NCI-H2081 (cell line): ENCODE measurements at regions not wholly inside any gene's neighbourhood (a gene's known extent, or its start where the extent isn't known, plus 50 kb on each side); places are given as distances from the start of the nearest gene placed in this dataset.
"Not testable (repeated sequence)": the region's sequence is repeated elsewhere in the genome, so short reads cannot be mapped to it uniquely, and the experiment has no call there.

ENCODE experiments used
- DNase-seq, 2 experiments: peaks; one replicate each; lab custom pipeline; 2025; lab: John Stamatoyannopoulos, UW

DNA sequence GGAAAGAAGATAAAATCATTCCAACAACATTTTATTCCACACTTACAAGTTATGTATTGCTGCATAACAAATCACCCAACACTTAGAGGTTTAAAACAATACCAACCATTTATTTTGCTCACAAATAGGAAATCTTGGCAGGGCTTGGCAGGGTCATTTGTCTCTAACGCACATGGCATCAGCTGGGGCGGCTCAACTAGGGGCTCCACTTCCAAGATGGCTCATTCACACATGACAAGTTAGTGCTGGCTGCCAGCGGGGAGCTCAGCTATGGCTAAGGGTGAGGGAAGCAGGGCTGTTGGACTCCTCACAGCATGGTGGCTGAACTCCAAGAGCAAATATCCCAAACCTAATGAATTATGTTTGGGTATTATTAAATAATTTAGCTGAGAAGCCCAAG, 377.0 kb downstream of the ZNF674 start:
- DNase-seq, result no peak

DNA sequence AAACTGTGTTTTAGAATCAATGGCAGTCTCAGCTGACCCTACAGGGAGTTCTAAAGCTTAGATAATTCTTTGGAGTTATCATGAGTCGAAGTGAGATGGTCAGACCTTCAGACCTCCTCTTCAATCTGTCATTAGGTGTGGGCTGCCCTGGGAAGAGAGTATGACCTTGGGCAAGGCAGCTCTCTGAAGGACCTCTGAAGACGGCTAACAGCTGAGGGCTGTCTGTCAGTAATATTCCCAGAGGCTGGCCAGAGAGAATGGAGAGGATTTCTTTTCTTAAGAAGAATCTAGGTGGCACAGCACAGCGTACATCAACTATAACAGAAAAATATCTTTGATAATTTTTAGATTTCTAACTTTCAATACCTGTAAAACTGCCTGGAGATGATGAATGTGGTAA, 379.4 kb downstream of the ZNF674 start:
- DNase-seq, result no peak

DNA sequence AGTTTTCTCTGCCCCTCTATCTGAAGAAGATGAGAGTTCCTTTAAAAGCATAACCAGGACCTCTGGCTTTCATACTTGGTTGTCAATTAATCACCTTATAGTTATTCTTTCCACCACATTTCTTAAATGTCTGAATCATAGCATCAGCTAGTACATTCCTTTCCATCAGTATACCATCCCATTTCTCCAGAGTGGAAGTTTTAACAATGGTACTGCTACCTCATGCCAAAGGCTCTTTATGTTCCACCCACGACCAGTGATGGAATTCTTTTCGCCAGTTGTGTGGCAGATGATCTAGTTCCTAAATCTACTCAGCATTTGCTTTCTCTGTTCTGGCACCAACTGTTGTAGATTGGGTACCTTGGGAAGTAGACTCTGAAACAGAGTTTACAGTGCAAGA, 379.8 kb downstream of the ZNF674 start:
- DNase-seq, result no peak

DNA sequence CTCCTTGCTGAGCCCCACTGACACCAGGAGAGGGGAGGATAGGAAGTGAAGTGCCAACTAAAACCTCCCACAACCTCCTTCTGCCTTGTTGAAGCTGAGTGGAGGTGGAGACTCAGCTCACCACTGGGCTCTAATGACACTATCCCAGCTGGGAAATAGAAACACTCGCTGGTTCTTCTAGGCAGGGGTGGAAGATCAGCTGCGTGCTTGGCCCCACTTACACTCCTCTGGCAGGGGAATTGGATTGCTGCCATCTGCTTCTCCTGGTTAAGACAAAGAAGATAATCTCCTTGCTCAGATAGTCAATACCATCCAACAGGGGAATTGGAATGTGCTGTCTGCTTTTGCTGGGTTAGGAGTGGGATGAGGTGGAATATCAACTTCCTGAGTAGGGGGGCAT, 392.5 kb downstream of the ZNF674 start:
- DNase-seq, result no peak

DNA sequence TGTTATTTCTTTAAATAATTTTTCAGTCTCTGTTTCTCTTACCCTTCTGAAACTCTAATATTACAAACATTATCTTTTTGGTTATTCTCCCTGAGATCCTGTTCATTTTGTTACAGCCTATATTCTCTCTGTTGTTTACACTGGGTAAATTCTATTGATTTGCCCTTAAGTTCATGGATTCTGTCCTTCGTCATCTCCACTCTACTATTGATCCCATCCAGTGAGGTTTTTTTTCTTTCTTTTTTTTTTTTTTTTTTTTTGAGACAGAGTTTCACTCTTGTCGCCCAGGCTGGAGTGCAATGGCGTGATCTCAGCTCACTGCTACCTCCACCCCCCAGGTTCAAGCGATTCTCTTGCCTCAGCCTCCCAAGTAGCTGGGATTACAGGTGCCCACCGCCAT, 393.9 kb downstream of the ZNF674 start:
- DNase-seq, result not testable (repeated sequence)

DNA sequence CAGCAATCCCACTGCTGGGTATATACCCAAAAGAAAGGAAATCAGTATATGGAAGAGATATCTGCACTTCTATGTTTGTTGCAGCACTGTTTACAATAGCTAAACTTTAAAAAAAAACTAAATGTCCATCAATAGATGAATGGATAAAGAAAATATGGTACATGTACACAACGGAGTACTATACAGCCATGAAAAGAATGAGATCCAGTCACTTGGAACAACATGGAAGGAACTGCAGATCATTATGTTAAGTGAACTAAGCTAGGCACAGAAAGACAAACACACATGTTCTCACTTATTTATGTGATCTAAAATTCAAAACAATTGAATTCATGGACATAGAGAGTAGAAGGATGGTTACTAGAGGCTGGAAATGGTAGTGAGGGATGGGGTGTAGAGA, 400.7 kb downstream of the ZNF674 start:
- no peak for DNase-seq

DNA sequence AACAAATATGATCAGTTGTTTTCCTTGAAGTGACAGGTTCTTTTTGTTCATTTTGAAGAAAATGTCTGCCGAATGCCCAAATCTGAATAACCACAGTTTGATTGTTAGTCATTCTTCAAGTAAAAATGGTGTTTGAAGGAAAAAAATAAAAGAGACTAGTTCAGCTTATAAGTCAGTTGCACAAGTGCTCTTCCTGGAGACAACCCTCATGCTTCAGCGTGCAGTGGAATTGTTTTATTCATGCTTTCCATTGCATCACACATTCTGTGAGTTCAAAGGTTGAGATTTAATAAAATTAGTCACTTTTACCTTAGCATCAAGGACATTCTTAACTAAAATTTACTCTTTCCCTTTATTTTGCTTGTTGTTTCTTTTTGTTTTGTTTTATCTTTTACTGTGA, 404.9 kb downstream of the ZNF674 start:
- DNase-seq, result no peak

DNA sequence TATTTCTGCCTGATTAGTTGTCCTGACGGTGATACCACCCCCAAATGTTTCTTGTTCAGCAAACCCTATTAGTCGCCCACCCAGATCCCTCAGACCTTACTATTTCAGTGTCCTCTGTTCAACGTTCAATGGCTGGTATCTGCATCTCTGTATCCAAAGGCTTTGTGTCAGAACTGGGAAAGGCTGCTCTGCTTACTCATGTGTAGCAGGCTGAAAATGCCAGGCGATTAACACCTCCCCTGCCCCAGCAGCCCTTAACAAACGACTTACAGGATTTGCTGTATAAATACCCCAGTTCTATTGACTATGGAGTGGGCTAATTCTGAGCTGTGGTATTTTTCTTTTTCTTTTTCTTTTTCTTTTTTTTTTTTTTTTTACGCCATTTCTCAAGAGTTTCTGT, 415.0 kb downstream of the ZNF674 start:
- DNase-seq, result peak; percentile 45 to 82

DNA sequence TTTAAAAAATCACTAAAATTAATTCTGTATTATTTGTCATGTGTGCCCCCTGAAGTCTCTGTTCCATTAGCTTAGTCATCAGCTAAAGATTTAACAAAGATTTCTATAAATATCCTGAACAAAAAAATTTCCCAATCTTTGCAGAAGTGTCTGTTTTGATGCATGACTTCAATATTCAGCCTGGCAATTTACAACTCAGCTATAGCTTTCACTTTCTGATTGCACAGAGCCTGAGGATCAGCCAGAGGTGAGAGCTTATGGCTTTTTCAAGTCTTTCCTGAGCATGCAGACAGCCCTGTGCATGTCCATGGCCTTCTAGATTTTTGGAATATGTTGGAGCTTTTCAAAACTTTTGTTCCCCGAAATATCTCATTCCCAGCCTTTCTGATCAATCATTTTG, 420.1 kb downstream of the ZNF674 start:
- DNase-seq, result no peak

DNA sequence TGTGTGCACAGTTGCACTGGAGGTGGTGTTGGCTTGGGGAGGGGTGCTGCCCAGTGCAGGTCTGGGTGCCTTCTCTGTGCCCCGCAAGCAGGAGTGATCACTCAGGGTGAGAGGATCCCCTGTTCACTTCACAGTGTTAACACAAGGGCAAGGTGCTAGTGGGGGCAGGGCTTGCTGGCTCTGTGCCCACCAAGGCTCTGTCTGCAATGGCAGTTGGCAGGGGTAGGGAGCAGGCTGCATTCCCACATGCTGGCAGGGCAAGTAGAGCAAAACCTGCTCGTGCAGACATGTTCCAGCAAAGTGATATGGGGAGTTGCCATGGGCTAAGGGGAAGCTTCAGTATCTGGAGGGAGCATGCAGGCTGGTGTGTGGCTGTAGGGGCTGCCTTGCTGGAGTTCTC, 428.0 kb downstream of the ZNF674 start:
- no peak for DNase-seq

DNA sequence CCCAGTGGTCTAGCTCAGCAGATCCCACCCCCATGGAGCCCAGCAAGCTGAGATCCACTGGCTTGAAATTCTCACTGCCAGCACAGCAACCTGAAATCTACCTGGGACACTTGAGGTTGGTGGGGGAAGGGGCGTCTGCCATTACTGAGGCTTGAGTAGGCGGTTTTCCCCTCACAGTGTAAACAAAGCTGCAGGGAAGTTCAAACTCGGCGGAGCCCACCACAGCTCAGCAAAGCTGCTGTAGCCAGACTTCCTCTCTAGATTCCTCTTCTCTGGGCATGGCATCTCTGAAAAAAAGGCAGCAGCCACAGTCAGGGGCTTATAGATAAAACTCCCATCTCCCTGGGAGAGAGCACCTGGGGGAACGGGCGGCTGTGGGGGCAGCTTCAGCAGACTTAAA, 457.9 kb downstream of the ZNF674 start:
- not testable (repeated sequence) for DNase-seq

DNA sequence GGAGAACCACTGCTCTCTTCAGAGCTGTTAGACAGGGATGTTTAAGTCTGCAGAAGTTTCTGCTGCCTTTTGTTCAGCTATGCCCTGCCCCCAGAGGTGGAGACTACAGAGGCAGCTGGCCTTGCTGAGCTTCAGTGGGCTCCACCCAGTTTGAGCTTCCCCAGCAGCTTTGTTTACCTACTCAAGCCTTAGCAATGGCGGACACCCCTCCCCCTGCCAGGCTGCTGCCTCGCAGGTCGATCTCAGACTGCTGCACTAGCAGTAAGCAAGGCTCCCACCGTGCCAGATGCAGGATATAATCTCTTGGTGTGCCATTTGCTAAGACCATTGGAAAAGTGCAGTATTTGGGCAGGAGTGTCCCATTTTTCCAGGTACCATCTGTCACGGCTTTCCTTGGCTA, 465.1 kb downstream of the ZNF674 start:
- DNase-seq, result not testable (repeated sequence)

DNA sequence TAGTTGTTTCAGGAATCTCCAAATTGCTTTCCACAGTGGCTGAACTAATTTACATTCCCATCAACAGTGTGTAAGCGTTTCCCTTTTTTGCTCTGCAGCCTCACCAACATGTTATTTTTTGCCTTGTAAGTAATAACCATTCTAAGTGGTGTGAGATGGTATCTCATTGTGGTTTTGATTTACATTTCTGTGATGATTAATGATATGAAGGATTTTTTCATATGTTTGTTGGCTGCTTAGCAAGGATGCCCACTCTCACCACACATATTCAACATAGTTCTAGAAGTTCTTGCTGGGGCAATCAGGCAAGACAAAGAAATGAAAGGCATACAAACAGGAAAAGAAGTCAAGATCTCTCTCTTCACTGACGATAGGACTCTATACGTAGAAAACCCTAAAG, 472.4 kb downstream of the ZNF674 start:
- DNase-seq, result no peak

DNA sequence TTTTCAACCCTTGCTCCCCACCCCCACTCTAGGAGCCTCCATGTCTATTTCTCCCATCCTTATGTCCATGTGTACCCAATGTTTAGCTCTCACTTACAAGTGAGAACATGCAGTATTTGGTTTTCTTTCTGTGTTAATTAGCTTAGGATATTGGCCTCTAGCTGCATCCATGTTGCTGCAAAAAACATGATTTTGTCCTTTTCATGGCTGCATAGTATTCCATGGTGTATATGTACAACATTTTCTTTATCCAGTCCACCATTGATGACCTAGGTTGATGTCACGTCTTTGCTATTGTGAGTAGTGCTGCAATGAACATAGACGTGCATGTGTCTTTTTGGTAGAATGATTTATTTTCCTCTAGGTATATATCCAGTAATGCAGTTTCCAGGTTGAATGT, 472.8 kb downstream of the ZNF674 start:
- no peak for DNase-seq

DNA sequence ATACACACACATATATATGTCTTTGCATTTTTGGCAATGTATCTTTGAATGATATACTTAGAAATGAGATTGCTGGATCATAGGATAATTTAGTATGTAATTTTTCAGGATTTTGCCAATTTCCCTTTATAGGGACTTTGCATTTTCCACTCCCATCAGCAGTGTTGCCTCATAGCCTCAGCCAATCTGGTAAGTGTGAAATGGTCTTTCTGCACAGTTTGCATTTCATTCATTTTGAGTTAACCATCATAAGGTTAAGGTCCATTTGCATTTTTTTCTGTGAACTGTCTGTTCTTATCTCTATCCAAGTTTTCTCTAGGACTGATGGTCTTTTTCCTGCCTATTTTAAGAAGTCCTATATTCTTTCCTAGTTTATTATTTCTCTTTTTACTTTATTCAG, 474.8 kb downstream of the ZNF674 start:
- no peak for DNase-seq

DNA sequence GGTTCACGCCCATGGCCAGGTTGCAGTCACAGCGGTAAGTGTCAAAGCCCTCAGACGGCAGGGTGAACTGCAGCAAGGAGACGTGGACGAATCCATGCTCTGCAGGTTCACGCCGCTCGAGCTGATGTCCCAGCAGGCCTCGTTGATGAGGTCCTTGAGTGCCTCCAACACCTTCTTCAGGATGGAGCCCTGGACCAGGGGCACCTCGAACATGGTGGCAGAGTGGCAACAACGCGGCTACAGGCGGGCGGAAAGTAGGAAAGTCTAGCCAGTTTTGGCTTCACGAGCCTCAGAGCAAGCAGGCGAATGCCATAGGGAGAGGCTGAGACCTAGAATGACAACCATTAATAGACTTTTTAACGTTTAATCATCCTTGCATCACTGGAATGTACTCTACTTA, 485.9 kb downstream of the ZNF674 start:
- no peak for DNase-seq

DNA sequence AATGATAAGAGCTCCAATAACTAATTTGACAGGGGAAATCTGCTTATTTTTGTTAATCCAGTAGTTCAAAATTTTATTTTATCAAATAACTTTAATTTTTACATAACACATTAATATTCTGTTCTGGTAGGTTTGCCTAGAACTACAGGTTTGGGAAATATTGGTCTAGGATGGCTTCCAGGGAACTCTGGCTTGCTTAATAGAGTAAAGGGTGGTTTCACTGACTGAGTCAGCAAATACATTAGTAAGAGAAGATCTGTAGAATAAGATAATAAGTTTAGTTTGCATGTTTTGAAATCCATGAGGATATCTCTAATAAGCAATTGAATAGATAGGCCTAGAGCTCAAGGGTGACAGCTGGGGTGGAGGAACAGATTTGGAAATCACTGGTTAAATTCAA, 500.7 kb downstream of the ZNF674 start:
- DNase-seq, result no peak

DNA sequence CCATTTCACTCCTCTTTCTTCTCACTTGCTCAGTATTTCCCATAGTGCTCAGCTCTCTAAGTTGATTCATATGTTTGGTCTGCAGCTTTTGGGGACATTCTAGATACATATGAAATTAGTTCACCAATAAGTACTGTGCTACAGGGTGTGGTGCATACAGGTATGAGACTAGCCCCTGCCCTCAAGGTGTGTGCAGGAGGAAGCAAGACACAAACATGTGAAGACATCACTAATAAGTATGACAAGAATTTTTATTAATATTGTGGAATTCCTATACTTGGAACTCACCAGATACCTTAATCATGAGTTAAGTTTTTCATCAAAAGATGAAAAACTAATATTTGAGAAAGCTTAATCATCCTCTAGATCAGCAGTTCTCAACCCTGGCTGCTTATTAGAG, 505.2 kb downstream of the ZNF674 start:
- DNase-seq, result no peak

DNA sequence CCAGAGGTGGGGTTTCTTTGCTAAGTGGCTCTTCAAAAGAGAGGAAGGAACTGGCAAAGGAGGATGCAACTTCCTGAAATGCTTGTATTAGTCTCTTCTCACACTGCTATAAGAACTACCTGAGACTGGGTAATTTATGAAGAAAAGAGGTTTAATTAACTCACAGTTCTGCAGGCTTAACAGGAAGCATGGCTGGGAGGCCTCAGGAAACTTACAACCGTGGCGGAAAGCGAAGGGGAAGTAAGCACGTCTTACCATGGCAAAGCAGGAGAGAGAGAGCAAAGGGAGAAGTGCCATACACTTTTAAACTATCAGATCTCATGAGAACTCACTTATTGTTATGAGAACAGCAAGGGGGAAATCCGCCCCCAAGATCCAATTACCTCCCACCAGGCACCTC, 505.7 kb downstream of the ZNF674 start:
- no peak for DNase-seq

DNA sequence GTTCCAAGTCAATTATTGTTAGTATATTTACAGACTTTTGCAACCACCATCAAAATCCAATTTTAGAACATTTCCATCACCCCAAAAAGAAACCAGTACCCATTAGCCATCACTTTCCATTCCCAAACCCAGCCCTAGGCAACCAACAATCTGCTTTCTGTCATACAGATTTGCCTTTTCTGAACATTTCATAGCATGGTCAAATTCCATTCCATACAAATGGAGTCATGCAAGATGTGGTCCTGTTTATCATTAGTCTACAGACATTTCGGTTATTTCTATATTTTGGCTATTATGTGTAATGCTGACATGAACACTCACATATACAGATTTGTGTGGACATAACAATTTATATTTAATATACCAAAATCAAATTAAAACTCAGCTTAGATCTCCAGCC, 508.7 kb downstream of the ZNF674 start:
- no peak for DNase-seq

DNA sequence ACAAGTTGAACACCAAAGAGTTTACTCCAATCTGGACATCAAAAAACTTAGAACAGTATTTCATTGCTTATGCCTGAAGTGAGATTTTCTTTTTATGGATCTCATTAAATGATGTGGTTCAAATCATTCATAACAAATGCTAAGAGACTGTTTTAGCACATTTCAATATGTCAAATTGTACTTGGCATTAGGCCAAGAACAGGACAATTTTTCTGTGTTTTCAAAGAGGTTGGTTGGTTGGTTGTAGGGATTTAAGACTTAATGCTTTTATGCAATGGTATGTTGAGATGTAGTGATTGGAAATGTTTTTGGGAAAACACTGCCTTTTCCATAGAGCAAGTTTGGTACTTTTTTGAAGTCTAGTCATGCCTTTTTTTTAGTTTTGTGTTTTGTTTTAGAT, 510.4 kb downstream of the ZNF674 start:
- no peak for DNase-seq

DNA sequence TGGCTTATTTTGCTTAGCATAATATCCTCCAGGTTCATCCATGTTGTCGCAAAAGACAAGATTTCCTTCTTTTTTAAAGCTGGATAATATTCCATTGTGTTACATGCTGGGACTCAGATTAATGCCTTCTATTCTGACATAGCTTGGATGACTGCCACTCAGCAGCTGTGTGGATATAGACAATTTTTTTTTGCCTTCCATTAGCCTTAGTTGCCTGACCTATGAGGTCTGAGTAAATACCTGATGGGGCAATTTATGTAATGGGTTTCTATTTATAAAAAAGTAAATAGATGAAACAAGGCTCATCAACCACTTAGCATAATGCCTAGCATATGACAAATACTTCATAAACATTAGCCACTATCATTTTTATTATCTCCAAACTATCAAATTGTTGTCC, 515.4 kb downstream of the ZNF674 start:
- DNase-seq, result peak; percentile 89 to 98

DNA sequence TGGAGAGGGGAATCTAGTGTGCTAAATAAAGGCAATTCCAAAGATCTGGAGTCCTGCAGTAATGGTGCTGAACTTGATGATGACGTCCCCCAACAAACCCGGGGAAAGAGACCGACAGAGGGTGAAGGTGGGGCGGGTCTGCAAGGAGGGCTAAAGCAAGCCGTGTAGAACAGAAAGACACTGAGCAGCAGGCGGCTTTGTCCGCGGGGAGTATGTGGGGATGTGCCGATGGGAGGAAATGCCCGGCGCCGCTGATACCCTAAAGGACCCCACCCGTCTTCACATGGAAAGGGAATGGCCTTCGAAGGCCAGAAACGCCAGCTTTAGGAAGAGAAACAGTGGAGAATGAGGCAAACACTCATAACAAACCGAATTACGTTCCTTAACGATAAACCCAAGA, 528.9 kb downstream of the ZNF674 start:
- no peak for DNase-seq

DNA sequence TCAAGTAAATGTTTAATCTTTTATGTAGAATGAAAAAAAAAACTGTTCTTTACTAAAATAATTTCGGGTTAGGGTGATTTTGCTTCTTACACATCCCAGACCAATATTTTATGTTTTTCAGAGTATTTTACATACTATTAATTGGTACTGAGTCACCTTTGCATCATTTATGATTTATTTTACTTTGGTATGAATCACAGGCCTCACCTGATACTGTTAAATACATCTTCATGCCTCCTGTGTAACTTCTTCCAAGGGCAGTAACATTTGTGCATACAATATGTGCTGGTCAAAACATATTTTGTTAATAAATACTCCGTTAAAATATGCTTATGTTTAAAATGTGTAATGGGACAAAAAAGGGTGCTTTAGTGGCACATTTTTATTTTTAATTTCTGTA, 529.6 kb downstream of the ZNF674 start:
- DNase-seq, result no peak

DNA sequence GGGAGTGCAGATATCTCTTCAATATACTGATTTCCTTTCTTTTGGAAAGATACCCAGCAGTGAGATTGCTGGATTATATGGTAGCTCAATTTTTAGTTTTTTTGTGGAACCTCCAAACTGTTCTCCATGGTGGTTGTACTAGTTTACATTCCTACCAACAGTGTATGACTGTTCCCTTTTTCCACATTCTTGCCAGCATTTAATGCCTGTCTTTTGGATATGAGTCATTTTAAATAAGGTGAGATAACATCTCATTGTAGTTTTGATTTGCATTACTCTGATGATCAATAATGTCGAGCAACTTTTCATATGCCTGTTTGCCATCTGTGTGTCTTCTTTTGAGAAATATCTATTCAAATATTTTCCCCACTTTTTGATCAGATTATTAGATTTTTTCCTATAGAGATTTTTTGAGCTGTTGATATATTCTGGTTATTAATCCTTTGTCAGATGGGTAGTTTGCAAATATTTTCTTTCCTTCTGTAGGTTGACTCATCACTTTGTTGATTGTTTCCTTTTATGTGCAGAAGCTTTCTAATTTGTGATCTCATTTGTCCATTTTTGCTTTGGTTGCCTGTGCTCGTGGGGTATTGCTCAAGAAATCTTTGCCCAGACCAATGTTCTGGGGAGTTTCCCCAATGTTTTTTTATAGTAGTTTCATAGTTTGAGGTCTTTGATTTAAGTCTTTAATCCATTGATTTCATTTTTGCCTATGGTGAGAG, 552.7 kb downstream of the ZNF674 start:
- DNase-seq, result no peak
